DOHH2 (cell line): ENCODE measurements at regions not wholly inside any gene's neighbourhood (a gene's known extent, or its start where the extent isn't known, plus 50 kb on each side); places are given as distances from the start of the nearest gene placed in this dataset.

Source experiments
- H3F3A ChIP-seq: fragments of 200-600 bp; sonication (generic), shearing (Covaris generic); 2 replicates; pipeline ENCODE4 v1.6.0; 2016; ENCODE audit warnings: antibody characterized with exemption, mild to moderate bottlenecking; ENCODE audit not compliant: control insufficient read depth, insufficient read depth
- H3K27ac ChIP-seq: fragments of 200-600 bp; sonication (generic); 2 replicates; pipeline ENCODE4 v1.5.1; 2014; ENCODE audit warnings: low read depth, mild to moderate bottlenecking, low read length, moderate library complexity
- H3K27me3 ChIP-seq: fragments of 200-600 bp; sonication (generic); 2 replicates; pipeline ENCODE4 v1.6.1; 2014; ENCODE audit warnings: mild to moderate bottlenecking, low read length, mixed read lengths; ENCODE audit not compliant: control insufficient read depth
- H3K36me3 ChIP-seq: fragments of 200-600 bp; sonication (generic); 2 replicates; pipeline ENCODE4 v1.6.1; 2014; ENCODE audit warnings: mild to moderate bottlenecking, low read length, moderate library complexity, mixed read lengths; ENCODE audit not compliant: control insufficient read depth
- H3K4me1 ChIP-seq: fragments of 200-600 bp; sonication (generic); 2 replicates; pipeline ENCODE4 v1.6.1; 2014; ENCODE audit warnings: mild to moderate bottlenecking, low read length, mixed read lengths; ENCODE audit not compliant: control insufficient read depth
- H3K4me2 ChIP-seq: fragments of 200-600 bp; sonication (generic); 2 replicates; pipeline ENCODE4 v1.6.0; 2014; ENCODE audit warnings: mild to moderate bottlenecking, low read length, moderate library complexity
- H3K4me3 ChIP-seq: fragments of 200-600 bp; sonication (generic); 2 replicates; pipeline ENCODE4 v1.5.1; 2014; ENCODE audit warnings: mild to moderate bottlenecking, low read length, mixed read lengths
- H3K79me2 ChIP-seq: fragments of 200-600 bp; sonication (generic); 2 replicates; pipeline ENCODE4 v1.6.1; 2014; ENCODE audit warnings: mild to moderate bottlenecking, low read length, mixed read lengths; ENCODE audit not compliant: control insufficient read depth
- H3K9me2 ChIP-seq: fragments of 200-600 bp; sonication (generic); replicated peaks from 2 replicates; pipeline ENCODE4 v1.6.1; 2014; ENCODE audit warnings: mild to moderate bottlenecking, low read length, mixed read lengths; ENCODE audit not compliant: control insufficient read depth
- H3K9me3 ChIP-seq: fragments of 200-600 bp; sonication (generic); 2 replicates; pipeline ENCODE4 v1.6.1; 2014; ENCODE audit warnings: antibody characterized with exemption, low read length, mixed read lengths; ENCODE audit not compliant: control insufficient read depth, insufficient read depth
- H4K20me1 ChIP-seq: fragments of 200-600 bp; sonication (generic); 2 replicates; pipeline ENCODE4 v1.6.0; 2014; ENCODE audit warnings: low read depth, mild to moderate bottlenecking, antibody characterized with exemption, low read length, moderate library complexity; ENCODE audit not compliant: control insufficient read depth, insufficient read depth
- CTCF ChIP-seq: fragments of 200-600 bp; sonication (generic); IDR thresholded peaks from one replicate; pipeline ENCODE4 v1.5.1; 2014; ENCODE audit warnings: antibody characterized with exemption, mild to moderate bottlenecking, low read depth, low read length; ENCODE audit not compliant: poor library complexity, severe bottlenecking
- EZH2phosphoT487 ChIP-seq: fragments of 200-600 bp; sonication (generic); IDR thresholded peaks from 2 replicates; pipeline ENCODE4 v1.6.1; 2017; ENCODE audit warnings: borderline replicate concordance, mild to moderate bottlenecking, antibody characterized with exemption, low read length, moderate library complexity, mixed read lengths

GRCh38 chr3:14340960-14341708 lies 61.3 kb upstream of the SLC6A6 start:
- H4K20me1 ChIP-seq = no peaks in the 10 kb centered on the region
- no peaks in the 10 kb centered on the region for H3K9me2 ChIP-seq
- H3F3A ChIP-seq = no peaks in the 10 kb centered on the region
- no peaks in the 10 kb centered on the region for H3K36me3 ChIP-seq
- H3K79me2 ChIP-seq = no peaks in the 10 kb centered on the region
- no peak overlapping the region for H3K27ac ChIP-seq
- peaks cover 6% of the 10 kb centered on the region; the same call in 1 of the 2 replicates for H3K27me3 ChIP-seq
- TF ChIP-seq CTCF (no peak), EZH2phosphoT487 (no peak)
- H3K4me2 ChIP-seq = no peak overlapping the region
- H3K4me3 ChIP-seq = no peak overlapping the region
- H3K4me1 ChIP-seq = no peaks in the 10 kb centered on the region
- H3K9me3 ChIP-seq = no peaks in the 10 kb centered on the region

GRCh38 chr3:14343338-14344112 lies 58.9 kb upstream of the SLC6A6 start:
- H3K36me3 ChIP-seq = no peaks in the 10 kb centered on the region
- H3K9me2 ChIP-seq = no peaks in the 10 kb centered on the region
- no peaks in the 10 kb centered on the region for H3F3A ChIP-seq
- H3K27ac ChIP-seq = no peak overlapping the region
- H3K4me3 ChIP-seq = no peak overlapping the region
- H3K4me1 ChIP-seq = no peaks in the 10 kb centered on the region
- no peaks in the 10 kb centered on the region for H4K20me1 ChIP-seq
- peaks cover 6% of the 10 kb centered on the region; the same call in 1 of the 2 replicates for H3K27me3 ChIP-seq
- H3K9me3 ChIP-seq = no peaks in the 10 kb centered on the region
- H3K4me2 ChIP-seq = no peak overlapping the region
- TF ChIP-seq CTCF (no peak), EZH2phosphoT487 (no peak)
- no peaks in the 10 kb centered on the region for H3K79me2 ChIP-seq

GRCh38 chr3:14344351-14344750 lies 58.1 kb upstream of the SLC6A6 start:
- TF ChIP-seq CTCF (no peak), EZH2phosphoT487 (no peak)
- Histone ChIP-seq H4K20me1 (no peaks in the 10 kb centered on the region), H3K79me2 (no peaks in the 10 kb centered on the region), H3K4me1 (no peaks in the 10 kb centered on the region), H3K27me3 (peaks cover 9% of the 10 kb centered on the region), H3K27ac (no peak overlapping the region), H3K9me3 (no peaks in the 10 kb centered on the region), H3K4me3 (no peak overlapping the region), H3K9me2 (no peaks in the 10 kb centered on the region), H3F3A (no peaks in the 10 kb centered on the region), H3K4me2 (no peak overlapping the region), H3K36me3 (no peaks in the 10 kb centered on the region)
